ENCODE measurements at regions not wholly inside any gene's neighbourhood (a gene's known extent, or its start where the extent isn't known, plus 50 kb on each side); places are given as distances from the start of the nearest gene placed in this dataset.

DNA sequence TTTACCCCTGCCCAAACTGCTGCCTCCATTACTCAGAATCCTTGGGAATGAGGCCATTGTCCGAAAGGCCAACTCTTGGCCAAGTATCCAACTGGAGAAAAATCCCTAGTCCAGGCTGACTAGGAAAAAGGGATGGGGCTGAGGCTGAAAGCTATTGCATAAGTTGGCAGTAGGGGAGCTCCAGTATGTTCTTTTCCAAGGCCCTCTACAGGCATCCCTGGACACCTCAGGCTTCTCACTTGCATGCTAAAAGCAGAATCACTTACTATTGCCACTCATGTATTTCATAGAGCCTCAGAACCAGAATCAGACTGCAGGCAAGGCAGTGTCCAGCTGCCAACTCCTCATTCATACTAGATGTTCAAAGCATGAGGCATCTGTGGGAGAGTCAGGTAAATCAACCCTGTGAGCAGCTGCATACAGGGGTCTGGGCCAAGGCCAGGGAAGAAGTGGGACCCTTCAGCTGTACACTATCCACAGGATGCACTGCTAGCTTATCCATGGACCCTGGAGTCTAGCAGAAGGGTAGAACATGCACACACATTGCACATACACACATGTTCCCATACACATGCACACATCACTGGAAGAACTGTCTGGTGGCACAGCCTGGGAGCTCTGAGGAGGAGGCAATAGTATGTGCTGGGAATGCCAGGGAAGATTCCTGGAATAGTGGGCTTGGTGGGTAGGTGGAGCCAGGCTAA is 195.3 kb downstream of the C1orf94 start:
- no peak overlapping the region for H3K4me3 Mint-ChIP-seq
- H3K9me3 Mint-ChIP-seq: no peaks in the 10 kb centered on the region
- no peaks in the 10 kb centered on the region for H3K4me1 Mint-ChIP-seq
- ATAC-seq (peak; percentile 37), DNase-seq (ENCODE audit: low spot score in 2 of 2) (no peak)
- H3K27ac Mint-ChIP-seq: no peak overlapping the region
- no peaks in the 10 kb centered on the region for H3K36me3 Mint-ChIP-seq

DNA sequence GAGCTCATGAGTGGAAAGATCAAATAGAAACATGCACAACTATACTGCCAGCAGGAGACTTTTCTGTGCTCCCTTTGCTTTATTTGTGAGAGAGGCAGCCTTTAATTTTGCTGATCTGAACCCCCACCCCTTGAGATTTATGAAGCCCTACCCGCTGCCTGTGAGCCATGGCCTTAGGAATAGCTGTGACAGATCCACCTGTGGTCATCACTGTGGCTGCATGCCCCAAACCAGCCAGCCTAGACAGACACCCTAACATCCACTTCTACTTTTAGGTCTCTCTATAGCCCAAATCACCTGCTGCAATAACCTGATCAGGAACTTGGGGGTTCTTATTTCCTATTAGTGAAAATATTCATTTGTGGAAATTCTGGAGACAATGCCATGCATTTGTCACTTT is 196.2 kb downstream of the C1orf94 start:
- DNase-seq (ENCODE audit: low spot score in 2 of 2): no peak
- no peaks in the 10 kb centered on the region for H3K4me1 Mint-ChIP-seq
- ATAC-seq: no peak
- H3K9me3 Mint-ChIP-seq: no peaks in the 10 kb centered on the region
- no peak overlapping the region for H3K27ac Mint-ChIP-seq
- no peak overlapping the region for H3K4me3 Mint-ChIP-seq
- H3K36me3 Mint-ChIP-seq: no peaks in the 10 kb centered on the region

DNA sequence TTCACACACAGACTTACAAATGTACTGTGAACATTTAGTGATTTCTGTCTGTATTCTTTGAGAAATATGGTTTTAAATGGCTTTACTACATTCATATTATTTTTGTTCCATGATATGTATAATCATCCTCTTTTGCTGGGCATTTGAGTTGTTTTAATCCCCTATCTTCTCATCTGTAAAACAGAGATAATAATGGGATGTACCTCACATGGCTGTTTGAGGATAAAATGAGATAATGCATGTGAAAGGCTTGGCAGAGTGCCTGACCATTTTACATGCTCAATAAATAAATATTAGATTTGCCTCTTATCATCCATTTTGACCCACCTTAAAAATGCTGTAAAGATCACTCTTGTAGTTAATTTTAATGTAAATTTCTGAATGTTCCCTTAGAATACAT is 197.2 kb downstream of the C1orf94 start:
- no peak overlapping the region for H3K4me3 Mint-ChIP-seq
- DNase-seq (ENCODE audit: low spot score in 2 of 2) (no peak), ATAC-seq (no peak)
- no peaks in the 10 kb centered on the region for H3K9me3 Mint-ChIP-seq
- no peaks in the 10 kb centered on the region for H3K4me1 Mint-ChIP-seq
- no peaks in the 10 kb centered on the region for H3K36me3 Mint-ChIP-seq
- no peak overlapping the region for H3K27ac Mint-ChIP-seq

DNA sequence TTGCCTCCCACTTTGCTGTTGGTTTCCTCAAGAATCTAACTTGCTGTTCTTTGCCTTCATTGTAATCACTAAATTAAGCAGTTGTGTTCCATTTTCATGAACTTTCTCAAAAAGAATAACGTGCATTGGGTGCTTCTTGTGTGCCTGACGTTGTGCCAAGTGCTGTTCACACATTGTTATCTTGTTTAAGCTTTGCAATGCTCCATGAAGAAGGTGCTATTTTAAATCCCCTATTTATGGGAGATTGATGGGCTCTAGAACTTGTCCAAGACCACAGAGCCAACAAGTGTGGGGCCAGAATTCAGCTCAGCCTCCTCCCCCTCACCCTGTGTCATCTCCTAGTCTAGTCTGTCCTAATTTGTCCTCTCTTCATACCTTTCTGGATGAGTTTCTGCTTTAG is 199.8 kb downstream of the C1orf94 start:
- Mint-ChIP-seq H3K4me3 (no peak overlapping the region), H3K27ac (no peak overlapping the region), H3K9me3 (no peaks in the 10 kb centered on the region), H3K36me3 (no peaks in the 10 kb centered on the region), H3K4me1 (no peaks in the 10 kb centered on the region)
- no peak for DNase-seq (ENCODE audit: low spot score in 2 of 2)
- no peak for ATAC-seq

DNA sequence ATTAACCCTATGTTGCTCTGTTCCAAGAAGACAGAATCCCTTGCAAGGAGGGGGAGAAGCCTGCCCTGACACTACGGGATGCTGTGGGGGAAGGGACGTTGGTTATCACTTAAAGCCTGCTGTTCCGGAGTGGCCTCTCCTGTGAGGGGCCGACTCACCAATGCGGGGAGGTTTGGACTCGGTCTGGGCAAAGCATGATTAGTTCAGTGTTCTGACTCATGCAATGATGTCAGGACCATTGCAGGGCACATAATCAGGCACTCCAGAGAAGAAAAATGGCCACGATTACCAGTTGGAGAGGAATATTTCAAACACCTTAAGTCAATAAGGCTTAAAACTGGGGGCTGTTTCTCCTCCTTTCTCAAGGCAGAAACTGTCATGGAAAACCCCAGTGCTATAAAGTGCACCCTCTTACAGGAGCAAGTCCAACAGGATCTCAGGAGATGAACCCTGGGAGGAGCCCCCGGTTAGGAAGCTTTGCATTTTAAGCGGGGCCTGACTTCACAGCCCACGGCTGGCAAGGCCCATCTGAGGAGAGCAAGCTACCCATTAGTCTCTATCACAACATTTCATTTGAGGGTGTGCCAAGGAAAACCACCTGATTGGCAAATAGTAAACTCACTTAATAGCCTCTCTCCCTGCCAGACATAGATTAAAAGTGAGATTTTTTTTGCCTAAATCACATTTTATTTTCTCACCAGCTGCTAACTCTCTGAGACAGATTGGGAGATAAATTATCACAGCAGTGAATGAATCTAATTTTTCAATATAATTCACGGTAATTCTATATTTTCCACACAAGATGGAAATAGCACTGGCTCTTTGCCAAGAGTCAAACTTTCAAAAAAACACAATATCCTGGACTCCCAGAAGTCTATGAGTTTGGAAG is 202.5 kb downstream of the C1orf94 start:
- no peaks in the 10 kb centered on the region for H3K9me3 Mint-ChIP-seq

DNA sequence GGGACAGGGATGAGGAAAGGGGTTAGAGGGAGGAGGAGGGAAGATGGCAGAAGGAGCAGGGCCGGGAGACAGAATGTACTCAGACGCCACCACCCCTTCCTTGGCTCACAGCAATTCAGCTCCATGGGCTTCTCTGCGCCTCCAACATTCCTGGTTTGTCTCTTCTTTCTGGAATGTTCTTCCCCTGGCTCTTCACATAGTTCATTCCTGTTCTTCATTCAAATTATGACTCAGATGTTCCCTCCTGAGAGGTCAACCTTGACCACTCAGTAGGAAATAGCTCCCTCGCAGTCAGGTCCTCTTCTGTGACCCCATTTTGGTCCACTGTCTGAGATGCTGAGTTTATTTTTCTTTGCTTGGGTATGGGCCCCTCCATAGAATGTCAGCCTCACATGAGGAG is 203.2 kb downstream of the C1orf94 start:
- Mint-ChIP-seq H3K4me1 (no peaks in the 10 kb centered on the region), H3K4me3 (no peak overlapping the region), H3K27ac (no peak overlapping the region), H3K9me3 (no peaks in the 10 kb centered on the region), H3K36me3 (no peaks in the 10 kb centered on the region)
- no peak for ATAC-seq
- no peak for DNase-seq (ENCODE audit: low spot score in 2 of 2)

More for the DNA sequence above, 202.5 kb downstream of the C1orf94 start:
- ATAC-seq (no peak), DNase-seq (ENCODE audit: low spot score in 2 of 2) (no peak)
- no peaks in the 10 kb centered on the region for H3K36me3 Mint-ChIP-seq
- H3K4me1 Mint-ChIP-seq: no peaks in the 10 kb centered on the region
- H3K27ac Mint-ChIP-seq: no peak overlapping the region
- H3K4me3 Mint-ChIP-seq: no peak overlapping the region

DNA sequence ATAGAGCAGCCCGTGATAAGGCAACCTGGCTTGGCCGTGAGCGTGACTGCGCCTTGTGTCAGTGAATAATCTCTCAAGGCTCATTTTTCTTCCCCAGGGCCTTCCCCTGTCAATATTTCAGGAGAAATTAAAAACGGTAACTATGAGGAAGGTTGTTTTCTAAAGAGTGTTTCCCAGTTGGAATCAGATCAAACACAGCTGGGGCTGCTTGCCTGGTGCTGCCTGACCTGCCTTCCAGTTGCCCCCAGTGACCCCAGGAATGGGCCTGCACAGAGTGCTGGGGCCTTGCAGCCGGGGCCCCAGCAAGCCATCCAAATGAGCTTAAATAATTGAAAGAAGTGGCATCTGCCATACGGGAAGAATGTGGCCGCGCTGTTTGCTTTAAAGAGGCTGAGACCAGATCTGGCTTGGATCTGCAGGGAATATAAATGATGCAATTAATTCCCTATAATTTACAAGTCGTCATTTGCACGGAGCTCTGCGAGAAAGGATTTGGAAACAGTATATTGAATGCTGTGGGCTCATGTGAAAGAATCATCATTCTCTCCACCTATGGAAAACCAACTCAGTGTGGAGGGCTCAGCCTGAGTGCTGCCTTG is 203.9 kb downstream of the C1orf94 start:
- DNase-seq (ENCODE audit: low spot score in 2 of 2) (no peak), ATAC-seq (no peak)
- Mint-ChIP-seq H3K4me1 (no peaks in the 10 kb centered on the region), H3K9me3 (no peaks in the 10 kb centered on the region), H3K4me3 (no peak overlapping the region), H3K36me3 (no peaks in the 10 kb centered on the region), H3K27ac (no peak overlapping the region)

DNA sequence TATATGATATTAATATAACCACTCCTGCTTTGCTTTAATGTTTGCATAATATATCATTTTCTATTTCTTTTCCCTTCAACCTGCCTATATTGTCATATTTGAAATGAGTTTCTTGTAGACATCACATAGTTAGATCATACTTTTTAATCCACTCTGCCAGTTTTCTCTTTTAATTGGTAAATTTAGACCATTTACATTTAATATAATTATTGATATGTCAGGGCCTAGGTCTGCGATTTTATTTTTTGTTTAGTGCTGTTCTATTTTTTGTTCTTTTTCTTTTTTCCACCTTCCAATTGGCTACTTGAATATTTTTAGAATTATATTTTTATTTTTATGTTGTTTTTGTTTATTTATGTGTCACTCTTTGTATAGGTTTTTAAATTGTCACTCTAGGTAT is 213.3 kb downstream of the C1orf94 start:
- Mint-ChIP-seq H3K4me1 (no peaks in the 10 kb centered on the region), H3K4me3 (no peak overlapping the region), H3K9me3 (peaks cover 15% of the 10 kb centered on the region), H3K27ac (no peak overlapping the region), H3K36me3 (no peaks in the 10 kb centered on the region)
- DNase-seq (ENCODE audit: low spot score in 2 of 2): no peak
- no peak for ATAC-seq

DNA sequence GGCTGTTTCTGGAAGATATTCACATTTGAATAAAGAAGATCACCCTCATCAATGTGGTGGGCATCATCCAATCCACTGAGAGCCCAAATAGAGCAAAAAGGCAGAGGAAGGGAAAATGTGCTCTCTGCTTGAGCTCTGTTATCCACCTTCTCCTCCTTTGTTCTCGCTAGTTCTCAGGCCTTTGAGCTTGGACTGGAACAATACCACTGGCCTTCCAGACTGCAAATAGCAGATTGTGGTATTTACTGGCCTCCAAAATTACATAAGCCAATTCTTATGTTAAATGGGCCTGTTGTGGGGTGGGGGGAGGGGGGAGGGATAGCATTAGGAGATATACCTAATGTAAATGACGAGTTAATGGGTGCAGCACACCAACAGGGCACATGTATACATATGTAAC is 219.3 kb downstream of the C1orf94 start:
- no peaks in the 10 kb centered on the region for H3K4me1 Mint-ChIP-seq
- DNase-seq (ENCODE audit: low spot score in 2 of 2) (no peak), ATAC-seq (no peak)
- H3K27ac Mint-ChIP-seq: no peak overlapping the region
- peaks cover 2% of the 10 kb centered on the region for H3K9me3 Mint-ChIP-seq
- no peak overlapping the region for H3K4me3 Mint-ChIP-seq
- no peaks in the 10 kb centered on the region for H3K36me3 Mint-ChIP-seq

DNA sequence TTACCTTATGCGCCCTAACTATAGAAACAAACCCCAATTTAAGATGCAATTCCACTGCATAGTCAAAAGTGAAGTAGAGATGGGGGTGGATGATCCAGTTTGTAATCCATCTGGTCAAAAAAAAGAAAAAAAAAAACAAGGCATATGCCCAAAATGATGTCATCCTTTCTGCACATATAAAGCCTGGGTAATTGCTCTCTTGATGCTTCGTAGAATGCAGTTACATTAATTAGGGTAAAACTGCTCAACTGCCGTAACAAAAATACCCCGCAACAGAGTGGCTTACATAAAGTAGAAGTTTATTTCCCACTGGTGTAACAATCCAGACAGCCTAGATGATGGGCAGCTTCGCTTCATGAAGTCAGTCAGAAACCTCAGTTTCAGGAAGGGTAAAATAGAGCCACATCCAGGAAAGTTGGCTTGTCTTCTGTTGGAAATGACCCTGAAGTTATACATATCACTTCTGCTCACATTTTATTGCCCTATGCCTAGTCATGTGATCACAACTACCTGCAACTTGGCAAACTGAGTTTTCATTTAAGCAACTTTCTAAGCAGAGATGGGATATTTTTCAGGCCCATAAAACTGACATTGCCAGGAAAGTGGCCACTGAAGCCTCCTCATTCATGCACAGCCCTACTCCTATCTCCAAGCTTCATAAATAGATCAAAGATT is 221.7 kb downstream of the C1orf94 start:
- Mint-ChIP-seq H3K9me3 (no peaks in the 10 kb centered on the region), H3K36me3 (no peaks in the 10 kb centered on the region), H3K27ac (no peak overlapping the region), H3K4me3 (no peak overlapping the region), H3K4me1 (no peaks in the 10 kb centered on the region)
- ATAC-seq (no peak), DNase-seq (ENCODE audit: low spot score in 2 of 2) (no peak)

DNA sequence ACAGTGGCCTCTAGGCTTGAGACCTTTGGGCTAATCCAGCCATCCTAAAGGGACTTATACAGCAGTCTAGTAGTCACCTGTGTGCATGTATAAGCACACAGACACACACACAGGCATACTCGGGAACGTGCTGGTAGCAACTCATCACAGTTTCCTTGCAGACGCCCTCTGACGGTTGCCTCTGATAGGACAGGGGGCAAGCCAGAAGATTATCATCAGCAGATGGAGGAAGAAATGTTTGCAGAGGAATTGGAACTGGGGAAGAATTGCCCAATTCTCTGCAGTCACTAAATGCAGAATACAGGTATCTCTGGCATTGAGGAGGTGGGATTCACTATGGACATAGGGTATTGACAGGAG is 222.2 kb downstream of the C1orf94 start:
- ATAC-seq (no peak), DNase-seq (ENCODE audit: low spot score in 2 of 2) (no peak)
- H3K4me3 Mint-ChIP-seq: no peak overlapping the region
- no peaks in the 10 kb centered on the region for H3K4me1 Mint-ChIP-seq
- H3K9me3 Mint-ChIP-seq: no peaks in the 10 kb centered on the region
- no peaks in the 10 kb centered on the region for H3K36me3 Mint-ChIP-seq
- no peak overlapping the region for H3K27ac Mint-ChIP-seq

DNA sequence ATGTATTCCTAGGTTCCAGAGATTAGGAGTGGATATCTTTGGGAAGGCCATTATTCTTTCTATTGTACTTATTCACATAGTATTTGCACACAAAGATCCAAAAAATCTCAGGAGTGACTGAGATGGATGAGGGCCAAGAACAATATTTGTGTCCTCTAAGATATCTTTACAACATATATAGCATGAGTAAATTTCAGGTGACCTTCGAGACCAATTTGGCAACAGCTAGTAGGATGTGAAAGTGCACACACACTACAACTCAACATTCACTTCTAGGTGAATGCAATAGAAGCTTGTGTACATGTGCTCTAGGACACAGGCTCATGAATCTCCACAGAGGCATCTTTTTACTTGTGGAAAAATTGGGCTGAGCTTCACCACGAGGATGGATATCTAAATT is 224.0 kb downstream of the C1orf94 start:
- DNase-seq (ENCODE audit: low spot score in 2 of 2) (no peak), ATAC-seq (no peak)
- Mint-ChIP-seq H3K27ac (no peak overlapping the region), H3K9me3 (no peaks in the 10 kb centered on the region), H3K36me3 (no peaks in the 10 kb centered on the region), H3K4me1 (no peaks in the 10 kb centered on the region), H3K4me3 (no peak overlapping the region)

DNA sequence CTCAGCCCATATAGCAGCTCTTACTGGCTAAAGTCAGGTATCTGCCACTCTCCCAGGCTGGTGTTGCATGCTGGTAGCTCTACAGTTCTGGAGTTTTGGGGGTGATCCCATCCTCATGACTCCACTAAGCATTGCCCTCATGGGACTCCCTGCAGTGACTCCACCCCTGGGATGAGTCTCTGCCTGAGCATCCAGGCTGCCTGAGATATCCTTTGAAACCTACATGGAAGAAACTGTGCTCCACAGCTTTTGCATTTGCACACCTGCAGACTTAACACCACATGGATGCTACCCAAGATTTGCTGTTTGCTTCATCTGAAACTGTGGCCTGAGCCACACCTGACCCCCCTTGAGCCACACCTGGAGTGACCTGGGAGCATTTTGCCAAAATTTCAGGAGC is 226.4 kb downstream of the C1orf94 start:
- Mint-ChIP-seq H3K36me3 (no peaks in the 10 kb centered on the region), H3K27ac (no peak overlapping the region), H3K4me1 (no peaks in the 10 kb centered on the region), H3K4me3 (no peak overlapping the region), H3K9me3 (no peaks in the 10 kb centered on the region)
- DNase-seq (ENCODE audit: low spot score in 2 of 2): no peak
- no peak for ATAC-seq

DNA sequence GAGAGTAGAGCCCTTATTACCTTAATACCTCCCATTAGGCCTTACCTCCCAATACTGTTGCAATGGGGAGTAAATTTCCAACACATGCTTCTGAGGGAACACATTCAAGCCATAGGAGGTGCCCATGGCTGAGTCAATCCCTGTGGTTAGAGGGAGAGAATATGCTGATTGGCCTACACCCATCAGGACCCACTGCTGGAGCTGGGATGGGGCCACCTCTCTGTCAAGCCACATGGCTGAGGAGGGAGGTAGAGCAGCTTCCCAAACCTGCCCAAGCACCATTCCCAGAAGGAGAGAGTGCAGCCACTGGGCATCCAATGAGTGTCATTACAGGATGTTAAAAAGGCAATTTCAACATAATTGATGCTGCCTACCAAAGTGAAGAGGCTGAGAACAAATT is 228.1 kb downstream of the C1orf94 start:
- H3K4me1 Mint-ChIP-seq: no peaks in the 10 kb centered on the region
- H3K9me3 Mint-ChIP-seq: no peaks in the 10 kb centered on the region
- ATAC-seq: no peak

DNA sequence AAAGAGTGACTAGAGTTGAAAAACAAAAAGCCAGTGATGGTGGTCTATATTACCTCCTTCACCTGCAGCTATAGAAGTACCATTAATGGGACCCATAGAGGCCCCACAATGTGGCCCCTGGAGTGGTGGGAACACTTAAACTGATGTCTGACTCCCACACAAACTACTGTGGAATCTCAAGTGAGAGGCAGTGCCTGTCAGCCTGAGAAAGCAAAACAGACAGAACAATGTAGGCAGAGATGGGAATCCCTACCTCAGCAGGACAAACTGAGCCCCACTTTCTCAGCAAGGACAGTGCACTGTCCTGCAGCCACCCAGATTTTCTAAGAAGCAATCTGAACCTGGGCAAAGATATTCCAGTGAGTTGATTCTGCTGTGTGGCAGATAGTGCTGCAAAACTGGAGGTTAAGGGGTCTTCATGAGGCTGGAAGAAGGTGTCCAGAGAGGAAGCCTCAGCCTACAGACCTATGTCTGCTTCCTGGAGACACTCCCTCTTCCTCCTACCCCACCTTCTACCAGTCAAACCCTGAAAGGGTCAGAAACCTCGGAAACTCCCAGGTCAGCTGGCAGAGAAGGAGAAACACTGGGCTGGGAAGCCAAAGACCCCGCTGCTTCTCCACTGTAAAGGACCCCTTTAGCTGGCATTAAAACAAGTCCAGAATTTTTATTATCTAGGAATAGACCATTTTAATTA is 228.7 kb downstream of the C1orf94 start:
- DNase-seq (ENCODE audit: low spot score in 2 of 2): no peak
- ATAC-seq: no peak
- no peaks in the 10 kb centered on the region for H3K9me3 Mint-ChIP-seq
- no peak overlapping the region for H3K27ac Mint-ChIP-seq
- no peaks in the 10 kb centered on the region for H3K4me1 Mint-ChIP-seq
- no peak overlapping the region for H3K4me3 Mint-ChIP-seq
- no peaks in the 10 kb centered on the region for H3K36me3 Mint-ChIP-seq

More for the DNA sequence above, 228.1 kb downstream of the C1orf94 start:
- DNase-seq (ENCODE audit: low spot score in 2 of 2): peak in 1 of 2 donors; percentile 17
- no peak overlapping the region for H3K4me3 Mint-ChIP-seq
- H3K36me3 Mint-ChIP-seq: no peaks in the 10 kb centered on the region
- no peak overlapping the region for H3K27ac Mint-ChIP-seq
